OCI-LY7 (cell line): ENCODE measurements at regions not wholly inside any gene's neighbourhood (a gene's known extent, or its start where the extent isn't known, plus 50 kb on each side); places are given as distances from the start of the nearest gene placed in this dataset.

Source experiments
- CTCF ChIP-seq: fragments of 200-600 bp; sonication (generic); conservative IDR thresholded peaks from 2 replicates; pipeline ENCODE4 v1.5.1; 2014; ENCODE audit warnings: mild to moderate bottlenecking, antibody characterized with exemption, low read length, moderate library complexity, mixed read lengths
- EZH2phosphoT487 ChIP-seq: fragments of 200-600 bp; sonication (generic); IDR thresholded peaks from 2 replicates; pipeline ENCODE4 v1.6.1; 2018; ENCODE audit warnings: low read depth, borderline replicate concordance, mild to moderate bottlenecking, mixed run types, antibody characterized with exemption, low read length, moderate library complexity, mixed read lengths

- no peak for TF ChIP-seq CTCF
- no peak for TF ChIP-seq EZH2phosphoT487
These were observed 125.2 kb downstream of the TYW3 start for GRCh38 chr1:74858136-74858535.
